Parathyroid adenoma (tissue), 2 donors: ENCODE measurements at regions not wholly inside any gene's neighbourhood (a gene's known extent, or its start where the extent isn't known, plus 50 kb on each side); places are given as distances from the start of the nearest gene placed in this dataset.
A peak's percentile ranks its signal among the peaks of the same experiment; 100 is the strongest.

Experiments
- H2AFZ ChIP-seq: fragments of 300-600 bp; sonication (generic); one replicate; pipeline ENCODE4 v1.7.0; 2017; ENCODE audit warnings: antibody characterized with exemption, mild to moderate bottlenecking
- H3K27ac ChIP-seq: fragments of 300-600 bp; sonication (generic); one replicate; pipeline ENCODE4 v1.7.0; 2017
- H3K27me3 ChIP-seq: fragments of 300-600 bp; sonication (generic); one replicate; pipeline ENCODE4 v1.7.0; 2017; ENCODE audit warnings: low read length; ENCODE audit not compliant: control insufficient read depth, insufficient read depth
- H3K36me3 ChIP-seq: fragments of 300-600 bp; sonication (generic); one replicate; pipeline ENCODE4 v1.7.0; 2017; ENCODE audit warnings: low read length; ENCODE audit not compliant: control insufficient read depth, insufficient read depth
- H3K4me1 ChIP-seq: fragments of 300-600 bp; sonication (generic); one replicate; pipeline ENCODE4 v1.7.0; 2017; ENCODE audit warnings: control low read depth
- H3K4me2 ChIP-seq: fragments of 300-600 bp; sonication (generic); one replicate; pipeline ENCODE4 v1.7.0; 2017; ENCODE audit warnings: low read length
- H3K4me3 ChIP-seq: fragments of 300-600 bp; sonication (generic); one replicate; pipeline ENCODE4 v1.7.0; 2017; ENCODE audit warnings: low read depth, low read length
- H3K79me2 ChIP-seq: fragments of 300-600 bp; sonication (generic); one replicate; pipeline ENCODE4 v1.7.0; 2017; ENCODE audit warnings: control low read depth
- H3K9ac ChIP-seq: fragments of 300-600 bp; sonication (generic); one replicate; pipeline ENCODE4 v1.7.0; 2017; ENCODE audit warnings: mild to moderate bottlenecking
- H3K9me3 ChIP-seq: fragments of 300-600 bp; sonication (generic); one replicate; pipeline ENCODE4 v1.7.0; 2017; ENCODE audit warnings: low read length; ENCODE audit not compliant: control insufficient read depth
- CTCF ChIP-seq: fragments of 300-600 bp; sonication (generic); IDR thresholded peaks from one replicate; pipeline ENCODE4 v1.7.0; 2017; ENCODE audit warnings: antibody characterized with exemption, mild to moderate bottlenecking
- donor health status: primary hyperparathyroidism.

- Histone ChIP-seq H2AFZ (no peak overlapping the region), H3K9ac (no peak overlapping the region), H3K27me3 (no peaks in the 10 kb centered on the region), H3K4me1 (peaks cover 5% of the 10 kb centered on the region), H3K4me3 (no peak overlapping the region), H3K27ac (no peak overlapping the region), H3K9me3 (no peaks in the 10 kb centered on the region), H3K4me2 (peak overlapping the region; percentile 47), H3K79me2 (no peaks in the 10 kb centered on the region), H3K36me3 (no peaks in the 10 kb centered on the region)
- TF ChIP-seq CTCF, result no peak
Observed at GRCh38 chr13:50377726-50378270, 362.6 kb downstream of the KCNRG start.

GRCh38 chr13:50378509-50379044 is 363.3 kb downstream of the KCNRG start:
- peaks cover 5% of the 10 kb centered on the region for H3K4me1 ChIP-seq
- no peaks in the 10 kb centered on the region for H3K79me2 ChIP-seq
- H3K4me3 ChIP-seq, result no peak overlapping the region
- H3K36me3 ChIP-seq, result no peaks in the 10 kb centered on the region
- no peak overlapping the region for H3K9ac ChIP-seq
- peak overlapping the region; percentile 47 for H3K4me2 ChIP-seq
- no peak for TF ChIP-seq CTCF
- H3K9me3 ChIP-seq, result no peaks in the 10 kb centered on the region
- no peak overlapping the region for H2AFZ ChIP-seq
- H3K27me3 ChIP-seq, result no peaks in the 10 kb centered on the region
- no peak overlapping the region for H3K27ac ChIP-seq

GRCh38 chr13:50379584-50379983 is 364.3 kb downstream of the KCNRG start:
- H3K27ac ChIP-seq, result no peak overlapping the region

GRCh38 chr13:50380905-50381304 is 365.7 kb downstream of the KCNRG start:
- no peak for TF ChIP-seq CTCF
- Histone ChIP-seq H3K4me1 (peaks cover 5% of the 10 kb centered on the region), H3K27me3 (no peaks in the 10 kb centered on the region), H3K4me3 (no peak overlapping the region), H3K79me2 (no peaks in the 10 kb centered on the region), H3K4me2 (no peak overlapping the region), H3K9me3 (no peaks in the 10 kb centered on the region), H3K27ac (no peak overlapping the region), H3K9ac (no peak overlapping the region), H2AFZ (no peak overlapping the region), H3K36me3 (no peaks in the 10 kb centered on the region)

More at GRCh38 chr13:50379584-50379983, 364.3 kb downstream of the KCNRG start:
- Histone ChIP-seq H3K4me1 (peaks cover 5% of the 10 kb centered on the region), H3K9me3 (no peaks in the 10 kb centered on the region), H3K9ac (no peak overlapping the region), H3K36me3 (no peaks in the 10 kb centered on the region), H3K79me2 (no peaks in the 10 kb centered on the region), H2AFZ (no peak overlapping the region), H3K27me3 (no peaks in the 10 kb centered on the region), H3K4me3 (no peak overlapping the region), H3K4me2 (no peak overlapping the region)
- TF ChIP-seq CTCF, result no peak

GRCh38 chr13:50382511-50382910 is 367.3 kb downstream of the KCNRG start:
- Histone ChIP-seq H2AFZ (no peak overlapping the region), H3K79me2 (no peaks in the 10 kb centered on the region), H3K4me2 (no peak overlapping the region), H3K27ac (no peak overlapping the region), H3K27me3 (no peaks in the 10 kb centered on the region), H3K4me3 (no peak overlapping the region), H3K36me3 (no peaks in the 10 kb centered on the region), H3K9me3 (no peaks in the 10 kb centered on the region), H3K4me1 (peaks cover 5% of the 10 kb centered on the region), H3K9ac (no peak overlapping the region)
- no peak for TF ChIP-seq CTCF
